ENCODE measurements at regions not wholly inside any gene's neighbourhood (a gene's known extent, or its start where the extent isn't known, plus 50 kb on each side); places are given as distances from the start of the nearest gene placed in this dataset.
A peak's percentile ranks its signal among the peaks of the same experiment; 100 is the strongest.

GRCh38 chr15:98581715-98582114, 66.6 kb upstream of the IGF1R start:
- TF ChIP-seq, protein P1, sequence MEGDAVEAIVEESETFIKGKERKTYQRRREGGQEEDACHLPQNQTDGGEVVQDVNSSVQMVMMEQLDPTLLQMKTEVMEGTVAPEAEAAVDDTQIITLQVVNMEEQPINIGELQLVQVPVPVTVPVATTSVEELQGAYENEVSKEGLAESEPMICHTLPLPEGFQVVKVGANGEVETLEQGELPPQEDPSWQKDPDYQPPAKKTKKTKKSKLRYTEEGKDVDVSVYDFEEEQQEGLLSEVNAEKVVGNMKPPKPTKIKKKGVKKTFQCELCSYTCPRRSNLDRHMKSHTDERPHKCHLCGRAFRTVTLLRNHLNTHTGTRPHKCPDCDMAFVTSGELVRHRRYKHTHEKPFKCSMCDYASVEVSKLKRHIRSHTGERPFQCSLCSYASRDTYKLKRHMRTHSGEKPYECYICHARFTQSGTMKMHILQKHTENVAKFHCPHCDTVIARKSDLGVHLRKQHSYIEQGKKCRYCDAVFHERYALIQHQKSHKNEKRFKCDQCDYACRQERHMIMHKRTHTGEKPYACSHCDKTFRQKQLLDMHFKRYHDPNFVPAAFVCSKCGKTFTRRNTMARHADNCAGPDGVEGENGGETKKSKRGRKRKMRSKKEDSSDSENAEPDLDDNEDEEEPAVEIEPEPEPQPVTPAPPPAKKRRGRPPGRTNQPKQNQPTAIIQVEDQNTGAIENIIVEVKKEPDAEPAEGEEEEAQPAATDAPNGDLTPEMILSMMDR (conservative IDR thresholded peaks at IDR 0.05; ENCODE audit: low read length) = peak; percentile 31; the same call in 1 of the 2 replicates
- no peak for TF ChIP-seq EZH2phosphoT487 (IDR thresholded peaks at IDR 0.05; ENCODE audit: borderline replicate concordance, low read depth, low read length)
